OCI-LY1 (cell line): ENCODE measurements at regions not wholly inside any gene's neighbourhood (a gene's known extent, or its start where the extent isn't known, plus 50 kb on each side); places are given as distances from the start of the nearest gene placed in this dataset.

Experiments used
- EZH2 ChIP-seq: fragments of 200-600 bp; sonication (generic), shearing (Covaris generic); IDR thresholded peaks from 2 replicates; pipeline ENCODE4 v1.8.0; 2017; ENCODE audit warnings: borderline replicate concordance, mixed run types, mild to moderate bottlenecking, antibody characterized with exemption, low read length, moderate library complexity, mixed read lengths
- TF ChIP-seq, protein P1 (sequence below): fragments of 200-600 bp; sonication (generic), shearing (Covaris generic); IDR thresholded peaks from 2 replicates; pipeline ENCODE4 v1.5.1; 2017; ENCODE audit warnings: mild to moderate bottlenecking, antibody characterized with exemption, low read length, moderate library complexity, mixed read lengths

GRCh38 chr6:127641905-127642304 lies 64.9 kb downstream of the C6orf58 start:
- TF ChIP-seq, protein P1, sequence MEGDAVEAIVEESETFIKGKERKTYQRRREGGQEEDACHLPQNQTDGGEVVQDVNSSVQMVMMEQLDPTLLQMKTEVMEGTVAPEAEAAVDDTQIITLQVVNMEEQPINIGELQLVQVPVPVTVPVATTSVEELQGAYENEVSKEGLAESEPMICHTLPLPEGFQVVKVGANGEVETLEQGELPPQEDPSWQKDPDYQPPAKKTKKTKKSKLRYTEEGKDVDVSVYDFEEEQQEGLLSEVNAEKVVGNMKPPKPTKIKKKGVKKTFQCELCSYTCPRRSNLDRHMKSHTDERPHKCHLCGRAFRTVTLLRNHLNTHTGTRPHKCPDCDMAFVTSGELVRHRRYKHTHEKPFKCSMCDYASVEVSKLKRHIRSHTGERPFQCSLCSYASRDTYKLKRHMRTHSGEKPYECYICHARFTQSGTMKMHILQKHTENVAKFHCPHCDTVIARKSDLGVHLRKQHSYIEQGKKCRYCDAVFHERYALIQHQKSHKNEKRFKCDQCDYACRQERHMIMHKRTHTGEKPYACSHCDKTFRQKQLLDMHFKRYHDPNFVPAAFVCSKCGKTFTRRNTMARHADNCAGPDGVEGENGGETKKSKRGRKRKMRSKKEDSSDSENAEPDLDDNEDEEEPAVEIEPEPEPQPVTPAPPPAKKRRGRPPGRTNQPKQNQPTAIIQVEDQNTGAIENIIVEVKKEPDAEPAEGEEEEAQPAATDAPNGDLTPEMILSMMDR: peak; percentile 55
- TF ChIP-seq EZH2: no peak
